ENCODE measurements at regions not wholly inside any gene's neighbourhood (a gene's known extent, or its start where the extent isn't known, plus 50 kb on each side); places are given as distances from the start of the nearest gene placed in this dataset.

GRCh38 chr1:193569096-193569982 is 382.9 kb upstream of the B3GALT2 start:
- TF ChIP-seq CTCF (conservative IDR thresholded peaks at IDR 0.05; ENCODE audit: low read length) (no peak), EZH2phosphoT487 (IDR thresholded peaks at IDR 0.05; ENCODE audit: borderline replicate concordance) (no peak)

Data from Loucy (cell line).